SK-N-SH (cell line): ENCODE measurements at regions not wholly inside any gene's neighbourhood (a gene's known extent, or its start where the extent isn't known, plus 50 kb on each side); places are given as distances from the start of the nearest gene placed in this dataset.

ENCODE experiments used
- CTCF ChIA-PET: fragments of 300-600, 350-600 bp; formaldehyde crosslinking; extraction: SDS; loops from one replicate; lab custom pipeline; 2021; lab: Yijun Ruan, JAX
- POLR2A ChIA-PET: fragments of 350-600 bp; sonication (Branson Sonifier 250); formaldehyde crosslinking; extraction: SDS; loops from one replicate; lab custom pipeline; 2020; ENCODE audit warnings: antibody characterized with exemption, inconsistent platforms; lab: Yijun Ruan, JAX
- DNase-seq: peaks from one replicate; pipeline ENCODE4 v3.0.0; 2012
- H2AFZ ChIP-seq: fragments of 200-600 bp; sonication (generic); 2 replicates; pipeline ENCODE4 v1.8.1; 2016; ENCODE audit warnings: antibody characterized with exemption, mild to moderate bottlenecking, low read depth
- H3F3A ChIP-seq: fragments of 200-600 bp; sonication (generic); replicated peaks from 2 replicates; pipeline ENCODE3; 2016; ENCODE audit warnings: antibody characterized with exemption, mild to moderate bottlenecking; ENCODE audit not compliant: insufficient read depth
- H3K27ac ChIP-seq, 2 experiments: fragments of 200-500 bp in 1 of 2; fragments of 200-600 bp in 1 of 2; sonication (Bioruptor generic) in 1 of 2; sonication (generic), shearing (Covaris generic) in 1 of 2; 2 replicates each; pipeline versions ENCODE4 v1.5.1 to v1.6.1; 2014 to 2016; ENCODE audit warnings: low read depth in 2 of 2, inconsistent platforms in 1 of 2, low read length in 1 of 2, mild to moderate bottlenecking in 1 of 2, mixed read lengths in 1 of 2
- H3K27me3 ChIP-seq: fragments of 200-600 bp; sonication (generic), shearing (Covaris generic); 2 replicates; pipeline ENCODE4 v1.6.1; 2016; ENCODE audit warnings: mixed run types; ENCODE audit not compliant: insufficient read depth
- H3K36me3 ChIP-seq, 2 experiments: fragments of 200-500 bp in 1 of 2; fragments of 200-600 bp in 1 of 2; sonication (Bioruptor generic) in 1 of 2; sonication (generic) in 1 of 2; replicated peaks in 1 of 2; 2 replicates each; pipeline versions ENCODE3 to v1.5.1; 2014 to 2016; ENCODE audit warnings: low read length in 1 of 2, mild to moderate bottlenecking in 1 of 2; ENCODE audit not compliant: insufficient read depth in 2 of 2, control insufficient read depth in 1 of 2
- H3K4me1 ChIP-seq, 2 experiments: fragments of 200-500 bp in 1 of 2; fragments of 200-600 bp in 1 of 2; sonication (Bioruptor generic) in 1 of 2; sonication (generic), shearing (Covaris generic) in 1 of 2; 2 replicates each; pipeline versions ENCODE4 v1.5.1 to v1.6.1; 2014 to 2016; ENCODE audit warnings: low read depth in 1 of 2, low read length in 1 of 2, mixed run types in 1 of 2; ENCODE audit not compliant: insufficient read depth in 2 of 2, control insufficient read depth in 1 of 2
- H3K4me2 ChIP-seq: fragments of 200-600 bp; sonication (generic), shearing (Covaris generic); 2 replicates; pipeline ENCODE4 v1.6.1; 2017; ENCODE audit warnings: mixed run types
- H3K4me3 ChIP-seq, 2 experiments: fragments of 200-500 bp in 1 of 2; fragments of 200-600 bp in 1 of 2; sonication (Bioruptor generic) in 1 of 2; sonication (generic), shearing (Covaris generic) in 1 of 2; 2 replicates each; pipeline versions ENCODE4 v1.5.1 to v1.8.1; 2014 to 2016; ENCODE audit warnings: low read depth in 2 of 2, inconsistent platforms in 1 of 2, low read length in 1 of 2, mild to moderate bottlenecking in 1 of 2, mixed read lengths in 1 of 2, moderate library complexity in 1 of 2
- H3K79me2 ChIP-seq: fragments of 200-600 bp; sonication (generic); 2 replicates; pipeline ENCODE4 v1.8.1; 2017; ENCODE audit warnings: mild to moderate bottlenecking; ENCODE audit not compliant: insufficient read depth
- H3K9ac ChIP-seq: fragments of 200-600 bp; sonication (generic); 2 replicates; pipeline ENCODE4 v1.6.1; 2017; ENCODE audit warnings: mixed run types
- H3K9me2 ChIP-seq: fragments of 200-600 bp; sonication (generic); 2 replicates; pipeline ENCODE4 v1.6.1; 2017; ENCODE audit warnings: mixed run types
- H3K9me3 ChIP-seq: fragments of 200-600 bp; sonication (generic); 2 replicates; pipeline ENCODE4 v1.6.1; 2017; ENCODE audit warnings: mixed run types, mild to moderate bottlenecking, moderate library complexity
- H4K20me1 ChIP-seq: fragments of 200-600 bp; sonication (generic); 2 replicates; pipeline ENCODE4 v1.6.1; 2017; ENCODE audit warnings: mild to moderate bottlenecking, mixed run types; ENCODE audit not compliant: insufficient read depth
- CHD2 ChIP-seq: fragments of 150-350 bp; IDR thresholded peaks from 2 replicates; pipeline ENCODE4 v1.6.1; 2018; ENCODE audit warnings: low read length; ENCODE audit not compliant: partially characterized antibody
- ELF1 ChIP-seq: IDR thresholded peaks from 2 replicates; pipeline ENCODE4 v1.4.0; 2012
- EZH2phosphoT487 ChIP-seq: fragments of 200-600 bp; sonication (generic); IDR thresholded peaks from 2 replicates; pipeline ENCODE4 v1.6.1; 2017; ENCODE audit warnings: low read depth, mixed run types, mild to moderate bottlenecking, antibody characterized with exemption, moderate library complexity, borderline replicate concordance
- FOSL2 ChIP-seq: IDR thresholded peaks from 2 replicates; pipeline ENCODE4 v1.4.0; 2012; ENCODE audit warnings: low read depth, mild to moderate bottlenecking, moderate library complexity, borderline replicate concordance
- FOXJ3 ChIP-seq: sonication (generic); formaldehyde crosslinking; IDR thresholded peaks from 2 replicates; pipeline ENCODE4 v1.5.1; 2020; ENCODE audit warnings: mild to moderate bottlenecking, missing genetic modification reagents
- GATA2 ChIP-seq: sonication (generic); formaldehyde crosslinking; IDR thresholded peaks from 2 replicates; pipeline ENCODE4 v1.5.0; 2020; ENCODE audit warnings: mild to moderate bottlenecking, missing genetic modification reagents
- JUND ChIP-seq: IDR thresholded peaks from 2 replicates; pipeline ENCODE4 v1.4.0; 2012
- MXI1 ChIP-seq: IDR thresholded peaks from 2 replicates; pipeline ENCODE4 v1.6.1; 2012; ENCODE audit warnings: mild to moderate bottlenecking, low read depth, low read length, improper control_type of control experiment
- NFIC ChIP-seq: IDR thresholded peaks from 2 replicates; pipeline ENCODE4 v1.4.0; 2012; ENCODE audit warnings: borderline replicate concordance
- RCOR1 ChIP-seq: fragments of 150-350 bp; IDR thresholded peaks from 2 replicates; pipeline ENCODE4 v1.6.1; 2017; ENCODE audit warnings: antibody characterized with exemption, low read length
- RFX5 ChIP-seq: IDR thresholded peaks from 2 replicates; pipeline ENCODE4 v1.6.1; 2012; ENCODE audit warnings: mild to moderate bottlenecking, improper control_type of control experiment, low read length
- RXRA ChIP-seq: IDR thresholded peaks from 2 replicates; pipeline ENCODE4 v1.4.0; 2012; ENCODE audit warnings: low read depth, mild to moderate bottlenecking, borderline replicate concordance
- SIN3A ChIP-seq: IDR thresholded peaks from 2 replicates; pipeline ENCODE4 v1.6.1; 2012; ENCODE audit warnings: low read depth, mild to moderate bottlenecking, low read length, moderate library complexity, borderline replicate concordance
- SMC3 ChIP-seq: IDR thresholded peaks from 2 replicates; pipeline ENCODE4 v1.6.1; 2012; ENCODE audit warnings: low read depth, low read length, improper control_type of control experiment
- USF2 ChIP-seq: fragments of 150-350 bp; IDR thresholded peaks from 2 replicates; pipeline ENCODE4 v1.6.1; 2017; ENCODE audit warnings: antibody characterized with exemption, low read length, low read depth, borderline replicate concordance
- WGBS: methylation state at CpG from one replicate; pipeline ENCODE4 v1.1.6; 2017; ENCODE audit warnings: low lambda C conversion rate; 5-methylcytosine and 5-hydroxymethylcytosine counted together
- TF ChIP-seq, protein P1 (sequence below): IDR thresholded peaks from 2 replicates; pipeline ENCODE4 v1.4.0; 2012; ENCODE audit warnings: low read depth
- TF ChIP-seq, protein P2 (sequence below): IDR thresholded peaks from 2 replicates; pipeline ENCODE4 v1.4.0; 2012; ENCODE audit warnings: low read depth, borderline replicate concordance
- TF ChIP-seq, protein P3 (sequence below): IDR thresholded peaks from 2 replicates; pipeline ENCODE4 v1.6.1; 2012; ENCODE audit warnings: mild to moderate bottlenecking, low read depth, low read length, moderate library complexity
- TF ChIP-seq, protein P4 (sequence below): IDR thresholded peaks from 2 replicates; pipeline ENCODE4 v1.4.0; 2012; ENCODE audit warnings: low read depth, borderline replicate concordance

DNA sequence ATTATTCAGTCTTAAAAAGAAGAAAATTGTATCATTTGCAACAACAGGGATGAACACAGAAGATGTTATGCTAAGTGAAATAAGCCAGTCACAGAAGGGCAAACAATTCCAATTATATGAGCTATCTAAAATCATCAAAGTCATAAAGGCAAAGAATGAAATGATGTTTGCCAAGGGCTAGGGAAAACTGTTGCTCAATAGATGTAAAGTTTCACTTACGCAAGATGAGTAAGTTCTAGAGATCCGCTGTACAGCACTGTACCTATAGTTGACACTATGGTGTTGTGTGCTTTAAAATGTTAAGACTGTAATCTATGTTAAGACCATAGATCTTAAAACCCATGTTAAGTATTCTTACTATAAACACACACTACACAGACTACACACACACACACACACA is 904.6 kb upstream of the LRRN3 start:
- Histone ChIP-seq H3K4me3 (no peak overlapping the region), H3K9me3 (no peaks in the 10 kb centered on the region), H2AFZ (no peak overlapping the region), H3K27ac (no peak overlapping the region), H3K27me3 (no peaks in the 10 kb centered on the region), H3F3A (no peaks in the 10 kb centered on the region), H3K4me1 (no peaks in the 10 kb centered on the region; a peak in 1 of 4 replicates), H3K4me2 (no peak overlapping the region), H3K36me3 (no peaks in the 10 kb centered on the region), H3K9ac (no peak overlapping the region), H4K20me1 (no peaks in the 10 kb centered on the region), H3K79me2 (no peaks in the 10 kb centered on the region), H3K9me2 (no peaks in the 10 kb centered on the region)
- WGBS, result 76% methylated on average over 2 of the region's 2 CpGs
- DNase-seq, result no peak
- CTCF ChIA-PET, result no interaction called here
- POLR2A ChIA-PET, result no interaction called here
- TF ChIP-seq RFX5, result no peak
- TF ChIP-seq JUND, result no peak
- TF ChIP-seq FOXJ3 (CRISPR knock-in tag), result no peak
- no peak for TF ChIP-seq RXRA
- no peak for TF ChIP-seq EZH2phosphoT487
- no peak for TF ChIP-seq SMC3
- TF ChIP-seq, protein P1, sequence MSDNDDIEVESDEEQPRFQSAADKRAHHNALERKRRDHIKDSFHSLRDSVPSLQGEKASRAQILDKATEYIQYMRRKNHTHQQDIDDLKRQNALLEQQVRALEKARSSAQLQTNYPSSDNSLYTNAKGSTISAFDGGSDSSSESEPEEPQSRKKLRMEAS, result no peak
- TF ChIP-seq, protein P2, sequence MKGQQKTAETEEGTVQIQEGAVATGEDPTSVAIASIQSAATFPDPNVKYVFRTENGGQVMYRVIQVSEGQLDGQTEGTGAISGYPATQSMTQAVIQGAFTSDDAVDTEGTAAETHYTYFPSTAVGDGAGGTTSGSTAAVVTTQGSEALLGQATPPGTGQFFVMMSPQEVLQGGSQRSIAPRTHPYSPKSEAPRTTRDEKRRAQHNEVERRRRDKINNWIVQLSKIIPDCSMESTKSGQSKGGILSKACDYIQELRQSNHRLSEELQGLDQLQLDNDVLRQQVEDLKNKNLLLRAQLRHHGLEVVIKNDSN, result no peak
- TF ChIP-seq, protein P3, sequence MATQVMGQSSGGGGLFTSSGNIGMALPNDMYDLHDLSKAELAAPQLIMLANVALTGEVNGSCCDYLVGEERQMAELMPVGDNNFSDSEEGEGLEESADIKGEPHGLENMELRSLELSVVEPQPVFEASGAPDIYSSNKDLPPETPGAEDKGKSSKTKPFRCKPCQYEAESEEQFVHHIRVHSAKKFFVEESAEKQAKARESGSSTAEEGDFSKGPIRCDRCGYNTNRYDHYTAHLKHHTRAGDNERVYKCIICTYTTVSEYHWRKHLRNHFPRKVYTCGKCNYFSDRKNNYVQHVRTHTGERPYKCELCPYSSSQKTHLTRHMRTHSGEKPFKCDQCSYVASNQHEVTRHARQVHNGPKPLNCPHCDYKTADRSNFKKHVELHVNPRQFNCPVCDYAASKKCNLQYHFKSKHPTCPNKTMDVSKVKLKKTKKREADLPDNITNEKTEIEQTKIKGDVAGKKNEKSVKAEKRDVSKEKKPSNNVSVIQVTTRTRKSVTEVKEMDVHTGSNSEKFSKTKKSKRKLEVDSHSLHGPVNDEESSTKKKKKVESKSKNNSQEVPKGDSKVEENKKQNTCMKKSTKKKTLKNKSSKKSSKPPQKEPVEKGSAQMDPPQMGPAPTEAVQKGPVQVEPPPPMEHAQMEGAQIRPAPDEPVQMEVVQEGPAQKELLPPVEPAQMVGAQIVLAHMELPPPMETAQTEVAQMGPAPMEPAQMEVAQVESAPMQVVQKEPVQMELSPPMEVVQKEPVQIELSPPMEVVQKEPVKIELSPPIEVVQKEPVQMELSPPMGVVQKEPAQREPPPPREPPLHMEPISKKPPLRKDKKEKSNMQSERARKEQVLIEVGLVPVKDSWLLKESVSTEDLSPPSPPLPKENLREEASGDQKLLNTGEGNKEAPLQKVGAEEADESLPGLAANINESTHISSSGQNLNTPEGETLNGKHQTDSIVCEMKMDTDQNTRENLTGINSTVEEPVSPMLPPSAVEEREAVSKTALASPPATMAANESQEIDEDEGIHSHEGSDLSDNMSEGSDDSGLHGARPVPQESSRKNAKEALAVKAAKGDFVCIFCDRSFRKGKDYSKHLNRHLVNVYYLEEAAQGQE, result no peak
- no peak for TF ChIP-seq SIN3A
- TF ChIP-seq RCOR1, result no peak
- TF ChIP-seq MXI1, result no peak
- TF ChIP-seq ELF1, result no peak
- no peak for TF ChIP-seq USF2
- TF ChIP-seq NFIC, result no peak
- no peak for TF ChIP-seq CHD2
- TF ChIP-seq, protein P4, sequence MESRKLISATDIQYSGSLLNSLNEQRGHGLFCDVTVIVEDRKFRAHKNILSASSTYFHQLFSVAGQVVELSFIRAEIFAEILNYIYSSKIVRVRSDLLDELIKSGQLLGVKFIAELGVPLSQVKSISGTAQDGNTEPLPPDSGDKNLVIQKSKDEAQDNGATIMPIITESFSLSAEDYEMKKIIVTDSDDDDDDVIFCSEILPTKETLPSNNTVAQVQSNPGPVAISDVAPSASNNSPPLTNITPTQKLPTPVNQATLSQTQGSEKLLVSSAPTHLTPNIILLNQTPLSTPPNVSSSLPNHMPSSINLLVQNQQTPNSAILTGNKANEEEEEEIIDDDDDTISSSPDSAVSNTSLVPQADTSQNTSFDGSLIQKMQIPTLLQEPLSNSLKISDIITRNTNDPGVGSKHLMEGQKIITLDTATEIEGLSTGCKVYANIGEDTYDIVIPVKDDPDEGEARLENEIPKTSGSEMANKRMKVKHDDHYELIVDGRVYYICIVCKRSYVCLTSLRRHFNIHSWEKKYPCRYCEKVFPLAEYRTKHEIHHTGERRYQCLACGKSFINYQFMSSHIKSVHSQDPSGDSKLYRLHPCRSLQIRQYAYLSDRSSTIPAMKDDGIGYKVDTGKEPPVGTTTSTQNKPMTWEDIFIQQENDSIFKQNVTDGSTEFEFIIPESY, result no peak
- no peak for TF ChIP-seq GATA2
- no peak for TF ChIP-seq FOSL2
